ENCODE measurements at regions not wholly inside any gene's neighbourhood (a gene's known extent, or its start where the extent isn't known, plus 50 kb on each side); places are given as distances from the start of the nearest gene placed in this dataset.

DNA sequence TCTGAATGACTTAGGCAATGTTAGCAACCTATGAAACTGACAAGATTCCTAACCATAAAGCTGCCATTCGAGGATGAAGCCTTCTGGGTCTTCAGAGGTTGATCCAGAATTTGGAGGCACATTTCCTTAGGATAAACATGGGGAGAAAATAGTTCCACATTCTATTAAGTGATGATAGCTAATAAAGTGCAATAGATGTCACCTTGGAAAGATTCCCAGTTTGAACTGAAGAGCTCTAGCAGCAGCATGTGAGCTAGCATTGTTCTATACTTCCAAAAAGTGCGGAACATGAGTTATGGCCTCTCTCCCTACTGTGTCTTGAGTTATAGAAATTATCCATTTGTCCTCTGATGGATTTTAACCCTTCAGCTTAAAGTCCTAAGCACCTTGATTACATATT lies 991.4 kb upstream of the SLIT2 start:
- Histone ChIP-seq H3K27me3 (ENCODE audit: control insufficient read depth in 1 of 2, insufficient read depth in 2 of 2, low read length in 2 of 2) (no peaks in the 10 kb centered on the region), H3K4me3 (replicated peaks in 1 of 3; ENCODE audit: insufficient read depth in 1 of 3, low read depth in 2 of 3, low read length in 3 of 3) (no peak overlapping the region), H3K4me1 (ENCODE audit: insufficient read depth, low read length) (no peaks in the 10 kb centered on the region), H3K27ac (ENCODE audit: extremely low read length, insufficient read depth, low read length) (no peak overlapping the region), H3K9me3 (ENCODE audit: low read length) (peaks cover 92% of the 10 kb centered on the region), H4K20me1 (ENCODE audit: insufficient read depth, low read length) (no peaks in the 10 kb centered on the region), H3K79me2 (ENCODE audit: insufficient read depth, low read length) (no peaks in the 10 kb centered on the region), H2AFZ (ENCODE audit: low read length) (no peak overlapping the region), H3K4me2 (ENCODE audit: low read depth, low read length) (no peak overlapping the region), H3K36me3 (replicated peaks in 1 of 2; ENCODE audit: control insufficient read depth in 1 of 2, insufficient read depth in 2 of 2, low read length in 2 of 2) (no peaks in the 10 kb centered on the region), H3K9ac (ENCODE audit: insufficient read depth, low read depth, low read length) (no peak overlapping the region)
- no peak for FAIRE-seq
- 5% methylated on average over 2 of the region's 2 CpGs for WGBS (ENCODE audit: low lambda C conversion rate)
- no TSS peak for BruUV-seq (replicated peaks)
- no peak for ATAC-seq
- in situ Hi-C loops (cut with HindIII; ENCODE audit: extremely low pct_ligation_motif_present, low pct_unique_long_range_greater_than_20kb) (no loop called here), intact Hi-C loops (cut with micrococcal nuclease; ENCODE audit: unreplicated experiment) (no loop called here)
- ChIA-PET CTCF (ENCODE audit: low intra/inter-chr PET ratio, low total read pairs) (no interaction called here), POLR2A (no interaction called here)
- no peak for DNase-seq (ENCODE audit: low spot score)
- TF ChIP-seq IKZF1 (IDR thresholded peaks at IDR 0.05) (no peak), ZNF549 (CRISPR knock-in tag; IDR thresholded peaks at IDR 0.05) (no peak), ZNF674 (CRISPR knock-in tag; IDR thresholded peaks at IDR 0.05; ENCODE audit: low read depth) (no peak), KDM5A (IDR thresholded peaks at IDR 0.05; ENCODE audit: borderline replicate concordance, low read length) (no peak), HOXA9 (CRISPR knock-in tag; IDR thresholded peaks at IDR 0.05; ENCODE audit: borderline replicate concordance) (no peak), ATF6 (CRISPR knock-in tag; conservative IDR thresholded peaks at IDR 0.05) (no peak), HOXD1 (CRISPR knock-in tag; IDR thresholded peaks at IDR 0.05) (no peak), MATR3 (CRISPR knock-in tag; IDR thresholded peaks at IDR 0.05) (no peak), YY1 (IDR thresholded peaks at IDR 0.05; ENCODE audit: insufficient read depth, insufficient replicate concordance, low read depth, low read length) (no peak), ZNF552 (CRISPR knock-in tag; IDR thresholded peaks at IDR 0.05; ENCODE audit: borderline replicate concordance) (no peak)
- TF ChIP-seq, protein P1, sequence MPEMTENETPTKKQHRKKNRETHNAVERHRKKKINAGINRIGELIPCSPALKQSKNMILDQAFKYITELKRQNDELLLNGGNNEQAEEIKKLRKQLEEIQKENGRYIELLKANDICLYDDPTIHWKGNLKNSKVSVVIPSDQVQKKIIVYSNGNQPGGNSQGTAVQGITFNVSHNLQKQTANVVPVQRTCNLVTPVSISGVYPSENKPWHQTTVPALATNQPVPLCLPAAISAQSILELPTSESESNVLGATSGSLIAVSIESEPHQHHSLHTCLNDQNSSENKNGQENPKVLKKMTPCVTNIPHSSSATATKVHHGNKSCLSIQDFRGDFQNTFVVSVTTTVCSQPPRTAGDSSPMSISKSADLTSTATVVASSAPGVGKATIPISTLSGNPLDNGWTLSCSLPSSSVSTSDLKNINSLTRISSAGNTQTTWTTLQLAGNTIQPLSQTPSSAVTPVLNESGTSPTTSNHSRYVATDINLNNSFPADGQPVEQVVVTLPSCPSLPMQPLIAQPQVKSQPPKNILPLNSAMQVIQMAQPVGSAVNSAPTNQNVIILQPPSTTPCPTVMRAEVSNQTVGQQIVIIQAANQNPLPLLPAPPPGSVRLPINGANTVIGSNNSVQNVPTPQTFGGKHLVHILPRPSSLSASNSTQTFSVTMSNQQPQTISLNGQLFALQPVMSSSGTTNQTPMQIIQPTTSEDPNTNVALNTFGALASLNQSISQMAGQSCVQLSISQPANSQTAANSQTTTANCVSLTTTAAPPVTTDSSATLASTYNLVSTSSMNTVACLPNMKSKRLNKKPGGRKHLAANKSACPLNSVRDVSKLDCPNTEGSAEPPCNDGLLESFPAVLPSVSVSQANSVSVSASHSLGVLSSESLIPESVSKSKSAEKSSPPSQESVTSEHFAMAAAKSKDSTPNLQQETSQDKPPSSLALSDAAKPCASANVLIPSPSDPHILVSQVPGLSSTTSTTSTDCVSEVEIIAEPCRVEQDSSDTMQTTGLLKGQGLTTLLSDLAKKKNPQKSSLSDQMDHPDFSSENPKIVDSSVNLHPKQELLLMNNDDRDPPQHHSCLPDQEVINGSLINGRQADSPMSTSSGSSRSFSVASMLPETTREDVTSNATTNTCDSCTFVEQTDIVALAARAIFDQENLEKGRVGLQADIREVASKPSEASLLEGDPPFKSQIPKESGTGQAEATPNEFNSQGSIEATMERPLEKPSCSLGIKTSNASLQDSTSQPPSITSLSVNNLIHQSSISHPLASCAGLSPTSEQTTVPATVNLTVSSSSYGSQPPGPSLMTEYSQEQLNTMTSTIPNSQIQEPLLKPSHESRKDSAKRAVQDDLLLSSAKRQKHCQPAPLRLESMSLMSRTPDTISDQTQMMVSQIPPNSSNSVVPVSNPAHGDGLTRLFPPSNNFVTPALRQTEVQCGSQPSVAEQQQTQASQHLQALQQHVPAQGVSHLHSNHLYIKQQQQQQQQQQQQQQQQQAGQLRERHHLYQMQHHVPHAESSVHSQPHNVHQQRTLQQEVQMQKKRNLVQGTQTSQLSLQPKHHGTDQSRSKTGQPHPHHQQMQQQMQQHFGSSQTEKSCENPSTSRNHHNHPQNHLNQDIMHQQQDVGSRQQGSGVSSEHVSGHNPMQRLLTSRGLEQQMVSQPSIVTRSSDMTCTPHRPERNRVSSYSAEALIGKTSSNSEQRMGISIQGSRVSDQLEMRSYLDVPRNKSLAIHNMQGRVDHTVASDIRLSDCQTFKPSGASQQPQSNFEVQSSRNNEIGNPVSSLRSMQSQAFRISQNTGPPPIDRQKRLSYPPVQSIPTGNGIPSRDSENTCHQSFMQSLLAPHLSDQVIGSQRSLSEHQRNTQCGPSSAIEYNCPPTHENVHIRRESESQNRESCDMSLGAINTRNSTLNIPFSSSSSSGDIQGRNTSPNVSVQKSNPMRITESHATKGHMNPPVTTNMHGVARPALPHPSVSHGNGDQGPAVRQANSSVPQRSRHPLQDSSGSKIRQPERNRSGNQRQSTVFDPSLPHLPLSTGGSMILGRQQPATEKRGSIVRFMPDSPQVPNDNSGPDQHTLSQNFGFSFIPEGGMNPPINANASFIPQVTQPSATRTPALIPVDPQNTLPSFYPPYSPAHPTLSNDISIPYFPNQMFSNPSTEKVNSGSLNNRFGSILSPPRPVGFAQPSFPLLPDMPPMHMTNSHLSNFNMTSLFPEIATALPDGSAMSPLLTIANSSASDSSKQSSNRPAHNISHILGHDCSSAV (CRISPR knock-in tag; IDR thresholded peaks at IDR 0.05; ENCODE audit: borderline replicate concordance): no peak
- TF ChIP-seq, protein P2, sequence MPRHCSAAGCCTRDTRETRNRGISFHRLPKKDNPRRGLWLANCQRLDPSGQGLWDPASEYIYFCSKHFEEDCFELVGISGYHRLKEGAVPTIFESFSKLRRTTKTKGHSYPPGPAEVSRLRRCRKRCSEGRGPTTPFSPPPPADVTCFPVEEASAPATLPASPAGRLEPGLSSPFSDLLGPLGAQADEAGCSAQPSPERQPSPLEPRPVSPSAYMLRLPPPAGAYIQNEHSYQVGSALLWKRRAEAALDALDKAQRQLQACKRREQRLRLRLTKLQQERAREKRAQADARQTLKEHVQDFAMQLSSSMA (CRISPR knock-in tag; IDR thresholded peaks at IDR 0.05): no peak

Measured in HepG2 (cell line).